GM12864 (cell line): ENCODE measurements at regions not wholly inside any gene's neighbourhood (a gene's known extent, or its start where the extent isn't known, plus 50 kb on each side); places are given as distances from the start of the nearest gene placed in this dataset.

Source experiments
- DNase-seq: peaks from one replicate; pipeline ENCODE4 v3.0.0-alpha.2; 2011; ENCODE audit warnings: low read depth
- H3K4me3 ChIP-seq: 2 replicates; pipeline ENCODE4 v1.5.1; 2011; ENCODE audit warnings: mild to moderate bottlenecking, low read depth, low read length, control low read depth
- TF ChIP-seq, protein P1 (sequence below): IDR thresholded peaks from 2 replicates; pipeline ENCODE4 v1.5.1; 2011; ENCODE audit warnings: low read depth, mild to moderate bottlenecking, moderate library complexity, low read length, control low read depth, inconsistent platforms; ENCODE audit errors: missing control alignments

DNA sequence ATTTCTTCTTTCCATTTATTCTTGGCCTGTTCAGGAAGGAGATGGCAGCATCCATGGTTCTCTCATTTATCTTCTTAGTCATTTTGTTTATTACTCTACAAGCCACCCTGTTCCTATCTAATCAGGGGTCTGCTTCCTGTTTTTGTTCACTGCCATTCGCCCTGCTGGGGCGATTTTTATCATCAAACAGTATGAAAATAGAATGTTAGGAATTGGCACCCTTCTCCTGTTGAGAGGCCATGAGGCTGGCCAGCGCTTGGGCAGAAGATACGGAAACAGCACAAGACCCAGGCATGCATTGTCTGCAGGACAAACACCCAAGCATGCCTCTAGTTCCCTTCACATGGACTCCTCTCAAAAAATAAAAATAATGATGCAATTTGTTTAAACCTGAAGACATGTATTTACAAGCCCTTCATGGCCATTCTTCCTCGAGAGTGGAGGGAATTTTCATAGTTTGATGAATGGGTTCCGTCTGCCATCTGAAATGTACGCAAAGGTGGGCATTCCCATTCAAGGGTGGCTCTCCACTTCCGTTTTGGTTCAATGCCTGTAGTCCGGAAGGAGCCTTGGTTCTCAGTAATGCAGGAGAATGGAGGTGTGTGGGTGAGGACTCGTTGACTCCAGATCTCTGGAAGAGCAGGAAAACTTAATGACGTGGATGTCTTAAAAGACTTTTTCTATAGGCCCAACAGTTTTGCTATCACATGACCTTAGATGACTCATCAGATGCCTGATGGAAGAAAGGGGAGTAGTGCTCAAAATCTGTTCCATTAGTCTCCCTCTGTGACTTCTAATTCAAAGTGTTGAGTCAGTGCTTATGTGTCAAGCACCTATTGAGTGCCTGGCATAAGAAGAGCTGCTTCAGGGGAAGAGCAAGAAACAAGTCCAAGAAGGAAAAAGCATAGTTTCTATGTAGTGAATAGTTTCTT, 252.4 kb upstream of the TBX3 start:
- H3K4me3 ChIP-seq, result no peak overlapping the region
- TF ChIP-seq, protein P1, sequence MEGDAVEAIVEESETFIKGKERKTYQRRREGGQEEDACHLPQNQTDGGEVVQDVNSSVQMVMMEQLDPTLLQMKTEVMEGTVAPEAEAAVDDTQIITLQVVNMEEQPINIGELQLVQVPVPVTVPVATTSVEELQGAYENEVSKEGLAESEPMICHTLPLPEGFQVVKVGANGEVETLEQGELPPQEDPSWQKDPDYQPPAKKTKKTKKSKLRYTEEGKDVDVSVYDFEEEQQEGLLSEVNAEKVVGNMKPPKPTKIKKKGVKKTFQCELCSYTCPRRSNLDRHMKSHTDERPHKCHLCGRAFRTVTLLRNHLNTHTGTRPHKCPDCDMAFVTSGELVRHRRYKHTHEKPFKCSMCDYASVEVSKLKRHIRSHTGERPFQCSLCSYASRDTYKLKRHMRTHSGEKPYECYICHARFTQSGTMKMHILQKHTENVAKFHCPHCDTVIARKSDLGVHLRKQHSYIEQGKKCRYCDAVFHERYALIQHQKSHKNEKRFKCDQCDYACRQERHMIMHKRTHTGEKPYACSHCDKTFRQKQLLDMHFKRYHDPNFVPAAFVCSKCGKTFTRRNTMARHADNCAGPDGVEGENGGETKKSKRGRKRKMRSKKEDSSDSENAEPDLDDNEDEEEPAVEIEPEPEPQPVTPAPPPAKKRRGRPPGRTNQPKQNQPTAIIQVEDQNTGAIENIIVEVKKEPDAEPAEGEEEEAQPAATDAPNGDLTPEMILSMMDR, result no peak
- DNase-seq, result no peak

DNA sequence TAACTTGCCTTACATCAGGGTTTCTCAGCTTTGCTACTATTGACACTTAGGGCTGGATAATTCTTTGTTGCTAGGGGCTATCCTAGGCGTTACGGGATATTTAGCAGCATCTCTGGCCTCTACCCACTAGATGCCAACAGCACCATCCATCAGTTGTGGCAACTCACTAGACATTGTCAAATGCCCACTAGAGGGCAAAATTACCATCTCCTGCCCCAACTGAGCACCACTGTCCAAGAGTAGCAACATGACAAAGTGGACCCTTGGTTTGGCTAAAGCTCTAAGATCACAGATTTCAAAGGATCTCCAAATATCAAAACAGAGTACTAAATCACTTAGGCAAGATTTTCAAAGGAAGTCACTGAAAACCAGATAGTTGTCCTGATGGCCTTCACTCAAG, 251.7 kb upstream of the TBX3 start:
- TF ChIP-seq, protein P1, result peak; percentile 18
- DNase-seq, result no peak
- no peak overlapping the region for H3K4me3 ChIP-seq

- TF ChIP-seq, protein P1, result no peak
- no peak overlapping the region for H3K4me3 ChIP-seq
- DNase-seq, result no peak
Measured at GRCh38 chr12:114933428-114934160, 249.6 kb upstream of the TBX3 start.

- DNase-seq, result no peak
- TF ChIP-seq, protein P1, result no peak
- H3K4me3 ChIP-seq, result no peak overlapping the region
Measured at GRCh38 chr12:114932806-114933205, 248.8 kb upstream of the TBX3 start.

DNA sequence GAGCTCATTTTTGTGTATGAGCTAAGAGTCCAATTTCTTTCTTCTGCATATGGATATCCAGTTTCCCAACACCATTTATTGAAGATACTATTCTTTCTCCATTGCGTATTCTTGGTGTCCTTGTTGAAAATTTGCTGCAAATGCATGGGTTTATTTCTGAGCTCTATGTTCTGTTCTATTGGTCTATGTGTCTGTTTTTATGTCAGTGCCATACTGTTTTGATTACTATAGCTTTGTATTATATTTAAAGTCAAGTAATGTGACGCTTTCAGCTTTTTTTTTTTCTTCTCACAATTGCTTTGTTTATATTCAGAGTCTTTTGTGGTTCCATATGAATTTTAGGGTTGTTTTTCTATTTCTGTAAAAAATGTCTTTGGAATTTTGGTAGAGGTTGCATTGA, 247.1 kb upstream of the TBX3 start:
- TF ChIP-seq, protein P1, result no peak
- DNase-seq, result no peak
- no peak overlapping the region for H3K4me3 ChIP-seq

- H3K4me3 ChIP-seq, result no peak overlapping the region
- no peak for DNase-seq
- TF ChIP-seq, protein P1, result no peak
Measured at GRCh38 chr12:114926341-114926740, 242.4 kb upstream of the TBX3 start.
